Endodermal cell (in vitro differentiated cells): ENCODE measurements at regions not wholly inside any gene's neighbourhood (a gene's known extent, or its start where the extent isn't known, plus 50 kb on each side); places are given as distances from the start of the nearest gene placed in this dataset.

Experiments
- DNase-seq: peaks from one replicate; pipeline ENCODE4 v3.0.0-alpha.2; 2017
- H3K27ac ChIP-seq: 2 replicates; pipeline ENCODE4 v1.5.1; 2013; ENCODE audit warnings: mild to moderate bottlenecking, low read depth, low read length, moderate library complexity
- H3K27me3 ChIP-seq: 2 replicates; pipeline ENCODE4 v1.6.1; 2013; ENCODE audit warnings: mild to moderate bottlenecking, low read length, moderate library complexity; ENCODE audit not compliant: insufficient read depth, control insufficient read depth, poor library complexity, severe bottlenecking
- H3K36me3 ChIP-seq: 2 replicates; pipeline ENCODE4 v1.7.0; 2013; ENCODE audit warnings: mild to moderate bottlenecking, low read length, moderate library complexity; ENCODE audit not compliant: control insufficient read depth, insufficient read depth
- H3K4me1 ChIP-seq: one replicate; pipeline ENCODE4 v1.7.0; 2013; ENCODE audit warnings: low read length; ENCODE audit not compliant: control insufficient read depth, insufficient read depth
- H3K4me3 ChIP-seq: 2 replicates; pipeline ENCODE4 v1.5.1; 2013; ENCODE audit warnings: mild to moderate bottlenecking, low read length, moderate library complexity
- H3K9ac ChIP-seq: 2 replicates; pipeline ENCODE4 v1.6.1; 2013; ENCODE audit warnings: mild to moderate bottlenecking, low read length, moderate library complexity; ENCODE audit not compliant: poor library complexity, severe bottlenecking; ENCODE audit errors: extremely low read depth
- H3K9me3 ChIP-seq: 2 replicates; pipeline ENCODE4 v1.6.1; 2013; ENCODE audit warnings: mild to moderate bottlenecking, low read length, moderate library complexity; ENCODE audit not compliant: control insufficient read depth
- H3K27ac Mint-ChIP-seq: 2 replicates; pipeline ENCODE4 v1.8.0; 2020; ENCODE audit warnings: mixed read lengths
- H3K27me3 Mint-ChIP-seq: 2 replicates; pipeline ENCODE4 v1.8.0; 2021; ENCODE audit warnings: mild to moderate bottlenecking, mixed read lengths; ENCODE audit not compliant: insufficient read depth
- H3K36me3 Mint-ChIP-seq: 2 replicates; pipeline ENCODE4 v1.8.0; 2020; ENCODE audit warnings: low read depth, mixed read lengths
- H3K4me1 Mint-ChIP-seq: 2 replicates; pipeline ENCODE4 v1.8.0; 2020; ENCODE audit warnings: mixed read lengths
- H3K4me3 Mint-ChIP-seq: 2 replicates; pipeline ENCODE4 v1.8.0; 2020; ENCODE audit warnings: mild to moderate bottlenecking, moderate library complexity, mixed read lengths
- H3K9me3 Mint-ChIP-seq: 2 replicates; pipeline ENCODE4 v1.8.0; 2020; ENCODE audit warnings: mild to moderate bottlenecking, mixed read lengths
- CTCF ChIP-seq: fragments of 200-600 bp; sonication (generic); conservative IDR thresholded peaks from 2 replicates; pipeline ENCODE4 v1.5.0; 2021; ENCODE audit warnings: antibody characterized with exemption, mild to moderate bottlenecking
- WGBS, 2 experiments: methylation state at CpG; one replicate each; pipeline versions ENCODE4 v1.1.5 to v1.1.7; 2013; ENCODE audit warnings: missing lambda C conversion rate in 2 of 2, mixed read lengths in 1 of 2; ENCODE audit not compliant: insufficient coverage in 1 of 2, insufficient read length in 1 of 2; 5-methylcytosine and 5-hydroxymethylcytosine counted together

GRCh38 chr1:38173848-38174247, 127.3 kb upstream of the POU3F1 start:
- DNase-seq: no peak
- no peak for TF ChIP-seq CTCF
- H3K9me3 Mint-ChIP-seq: no peaks in the 10 kb centered on the region

GRCh38 chr1:38173157-38173831, 126.7 kb upstream of the POU3F1 start:
- H3K9ac ChIP-seq: no peak overlapping the region
- TF ChIP-seq CTCF: no peak
- H3K36me3 ChIP-seq: no peaks in the 10 kb centered on the region
- H3K27ac ChIP-seq: no peak overlapping the region
- no peak overlapping the region for H3K27ac Mint-ChIP-seq
- H3K4me3 ChIP-seq: no peak overlapping the region
- no peaks in the 10 kb centered on the region for H3K9me3 ChIP-seq
- H3K4me1 Mint-ChIP-seq: no peaks in the 10 kb centered on the region
- peaks cover 92% of the 10 kb centered on the region for H3K27me3 ChIP-seq
- WGBS, 2 experiments: 77 to 86% methylated on average over 4 to 6 of the region's 6 CpGs
- H3K36me3 Mint-ChIP-seq: no peaks in the 10 kb centered on the region
- no peak overlapping the region for H3K4me3 Mint-ChIP-seq
- no peaks in the 10 kb centered on the region for H3K4me1 ChIP-seq
- no peaks in the 10 kb centered on the region for H3K9me3 Mint-ChIP-seq
- peaks cover 62% of the 10 kb centered on the region for H3K27me3 Mint-ChIP-seq
- no peak for DNase-seq

More at GRCh38 chr1:38173848-38174247, 127.3 kb upstream of the POU3F1 start:
- peaks cover 60% of the 10 kb centered on the region for H3K27me3 Mint-ChIP-seq
- no peak overlapping the region for H3K9ac ChIP-seq
- no peaks in the 10 kb centered on the region for H3K36me3 Mint-ChIP-seq
- H3K4me3 ChIP-seq: no peak overlapping the region
- no peaks in the 10 kb centered on the region for H3K4me1 Mint-ChIP-seq
- H3K36me3 ChIP-seq: no peaks in the 10 kb centered on the region
- H3K9me3 ChIP-seq: no peaks in the 10 kb centered on the region
- WGBS, 2 experiments: 89 to 93% methylated on average over 3 to 5 of the region's 5 CpGs
- no peak overlapping the region for H3K4me3 Mint-ChIP-seq
- H3K27ac Mint-ChIP-seq: no peak overlapping the region
- H3K27me3 ChIP-seq: peaks cover 91% of the 10 kb centered on the region
- no peaks in the 10 kb centered on the region for H3K4me1 ChIP-seq
- no peak overlapping the region for H3K27ac ChIP-seq

GRCh38 chr1:38169121-38169520, 122.5 kb upstream of the POU3F1 start:
- WGBS, 2 experiments: 95% methylated on average over 3 of the region's 3 CpGs; no CpG with 5 or more reads in 1 of the 2 experiments
- no peaks in the 10 kb centered on the region for H3K36me3 Mint-ChIP-seq

More at GRCh38 chr1:38169121-38169520, 122.5 kb upstream of the POU3F1 start:
- TF ChIP-seq CTCF: no peak
- Mint-ChIP-seq H3K4me1 (peaks cover 1% of the 10 kb centered on the region), H3K4me3 (no peak overlapping the region), H3K9me3 (no peaks in the 10 kb centered on the region), H3K27me3 (peaks cover 78% of the 10 kb centered on the region), H3K27ac (no peak overlapping the region)
- H3K4me1 ChIP-seq: no peaks in the 10 kb centered on the region
- no peak for DNase-seq
- no peaks in the 10 kb centered on the region for H3K36me3 ChIP-seq
- H3K4me3 ChIP-seq: no peak overlapping the region
- no peak overlapping the region for H3K27ac ChIP-seq
- no peaks in the 10 kb centered on the region for H3K9me3 ChIP-seq
- H3K27me3 ChIP-seq: peaks cover 98% of the 10 kb centered on the region
- H3K9ac ChIP-seq: no peak overlapping the region
